K562 (cell line): ENCODE measurements at regions not wholly inside any gene's neighbourhood (a gene's known extent, or its start where the extent isn't known, plus 50 kb on each side); places are given as distances from the start of the nearest gene placed in this dataset.
A peak's percentile ranks its signal among the peaks of the same experiment; 100 is the strongest.

Source experiments
- ATAC-seq: fragments of 200-7000 bp; cut with Tn5 transposase; 3 replicates; pipeline ENCODE4 v1.9.1; 2020; ENCODE audit warnings: moderate library complexity
- BruUV-seq: library from RNA; stranded (reverse); fragments of 400-500 nt; replicated peaks from 2 replicates; lab custom pipeline; 2021; lab: Mats Ljungman, UMichigan
- CTCF ChIA-PET: fragments of 300-600 bp; formaldehyde crosslinking; extraction: SDS; loops from one replicate; lab custom pipeline; 2021; ENCODE audit warnings: low intra/inter-chr PET ratio; lab: Yijun Ruan, JAX
- POLR2A ChIA-PET: fragments of 300-600, 350-650 bp; sonication (Branson Sonifier 250); formaldehyde crosslinking; extraction: SDS; loops from one replicate; lab custom pipeline; 2021; ENCODE audit warnings: antibody characterized with exemption, inconsistent platforms; lab: Yijun Ruan, JAX
- DNase-seq, 4 experiments: peaks; one replicate each; pipeline versions ENCODE4 v3.0.0 to v3.0.0-alpha.2; 2011 to 2018; ENCODE audit warnings: low spot score in 3 of 4, mixed read lengths in 3 of 4; ENCODE audit errors: extremely low read depth in 1 of 4
- FAIRE-seq: peaks from 2 replicates; lab custom pipeline; 2011; peaks lifted over from hg19 to GRCh38; lab: Jason Lieb, UNC
- H2AFZ ChIP-seq: 2 replicates; pipeline ENCODE4 v1.6.0; 2011; ENCODE audit warnings: low read depth, low read length, control low read depth, inconsistent platforms
- H3K27ac ChIP-seq: fragments of 200-600 bp; 3 replicates; pipeline ENCODE4 v1.8.0; 2011; ENCODE audit warnings: low read depth, mild to moderate bottlenecking, control low read depth, inconsistent platforms, low read length, moderate library complexity, mixed read lengths; ENCODE audit errors: extremely low read depth
- H3K27me3 ChIP-seq, 2 experiments: fragments of 300-600 bp in 1 of 2; 2 replicates in 1 of 2; 3 replicates in 1 of 2; pipeline versions ENCODE4 v1.6.0 to v1.8.0; 2011; ENCODE audit warnings: inconsistent platforms in 2 of 2, low read length in 2 of 2, mild to moderate bottlenecking in 1 of 2, mixed read lengths in 1 of 2, moderate library complexity in 1 of 2; ENCODE audit not compliant: control insufficient read depth in 2 of 2, insufficient read depth in 2 of 2
- H3K36me3 ChIP-seq: fragments of 300-600 bp; 3 replicates; pipeline ENCODE4 v1.8.0; 2011; ENCODE audit warnings: mild to moderate bottlenecking, low read length, inconsistent platforms; ENCODE audit not compliant: control insufficient read depth, insufficient read depth
- H3K4me1 ChIP-seq, 2 experiments: fragments of 200-600 bp in 1 of 2; replicated peaks in 1 of 2; 2 replicates in 1 of 2; 3 replicates in 1 of 2; pipeline versions ENCODE4 v1.5.1 to v1.8.0; 2011; ENCODE audit warnings: inconsistent platforms in 2 of 2, low read length in 2 of 2, mild to moderate bottlenecking in 1 of 2, mixed read lengths in 1 of 2, moderate library complexity in 1 of 2; ENCODE audit not compliant: control insufficient read depth in 2 of 2, insufficient read depth in 2 of 2
- H3K4me2 ChIP-seq: 2 replicates; pipeline ENCODE4 v1.6.1; 2011; ENCODE audit warnings: low read length, control low read depth, inconsistent platforms, mixed read lengths; ENCODE audit not compliant: insufficient read depth
- H3K4me3 ChIP-seq: fragments of 200-600 bp; sonication (generic), shearing (Covaris generic); 2 replicates; pipeline ENCODE4 v1.5.1; 2016; ENCODE audit warnings: control low read depth, inconsistent platforms
- H3K79me2 ChIP-seq: fragments of 200-600 bp; 3 replicates; pipeline ENCODE4 v1.8.0; 2011; ENCODE audit warnings: low read length, inconsistent platforms; ENCODE audit not compliant: control insufficient read depth, insufficient read depth
- H3K9ac ChIP-seq, 2 experiments: 2 replicates each; pipeline versions ENCODE4 v1.6.0 to v1.6.1; 2011; ENCODE audit warnings: low read depth in 2 of 2, low read length in 2 of 2, control low read depth in 1 of 2, inconsistent platforms in 1 of 2, mild to moderate bottlenecking in 1 of 2, mixed read lengths in 1 of 2; ENCODE audit not compliant: insufficient read depth in 1 of 2
- H3K9me1 ChIP-seq: one replicate; pipeline ENCODE4 v1.6.0; 2011; ENCODE audit warnings: inconsistent platforms, mild to moderate bottlenecking, low read length, moderate library complexity; ENCODE audit not compliant: control insufficient read depth, insufficient read depth
- H3K9me3 ChIP-seq: replicated peaks from 2 replicates; pipeline ENCODE4 v1.5.1; 2011; ENCODE audit warnings: low read depth, low read length, inconsistent platforms; ENCODE audit not compliant: control insufficient read depth, insufficient read depth
- H4K20me1 ChIP-seq: replicated peaks from 2 replicates; pipeline ENCODE4 v1.6.1; 2011; ENCODE audit warnings: low read length, inconsistent platforms, mixed read lengths; ENCODE audit not compliant: control insufficient read depth, insufficient read depth
- ETS2 ChIP-seq: IDR thresholded peaks from 2 replicates; pipeline ENCODE4 v1.6.1; 2016; ENCODE audit warnings: borderline replicate concordance, missing genetic modification characterization, mild to moderate bottlenecking, moderate library complexity, missing compliant biosample characterization; ENCODE audit not compliant: poor library complexity, severe bottlenecking
- HDAC2 ChIP-seq: fragments of 450-650 bp; IDR thresholded peaks from 2 replicates; pipeline ENCODE4 v1.6.1; 2016; ENCODE audit warnings: mild to moderate bottlenecking
- KDM2B ChIP-seq: fragments of 250-450 bp; sonication (Bioruptor Pico); IDR thresholded peaks from 2 replicates; pipeline ENCODE4 v1.8.0; 2021; ENCODE audit warnings: mild to moderate bottlenecking, moderate library complexity
- PHF8 ChIP-seq: fragments of 200-600 bp; sonication (generic); IDR thresholded peaks from 2 replicates; pipeline ENCODE4 v1.6.1; 2012; ENCODE audit warnings: mixed run types, mild to moderate bottlenecking, inconsistent platforms, low read length, moderate library complexity, borderline replicate concordance
- ZNF511 ChIP-seq: sonication (generic); formaldehyde crosslinking; IDR thresholded peaks from 2 replicates; pipeline ENCODE4 v1.8.0; 2022; ENCODE audit warnings: mild to moderate bottlenecking, missing genetic modification reagents
- WGBS: fragments of 100-300 bp; shearing (Covaris generic); methylation state at CpG from one replicate; pipeline ENCODE4 v1.1.6; 2016; ENCODE audit warnings: low coverage, mixed read lengths; ENCODE audit not compliant: insufficient coverage; ENCODE audit errors: missing lambda C conversion rate; 5-methylcytosine and 5-hydroxymethylcytosine counted together
- in situ Hi-C: fragments of 300-500 bp; cut with MboI; formaldehyde crosslinking; loops from 4 replicates; pipeline ENCODE4 v1.15.0; 2018; ENCODE audit warnings: inconsistent platforms, mixed read lengths
- intact Hi-C: fragments of 100-400 bp; cut with micrococcal nuclease; formaldehyde crosslinking; loops from 2 replicates; pipeline ENCODE4 v1.14.2; 2022

GRCh38 chr9:92223758-92224157 lies 69.7 kb downstream of the IARS1 start:
- in situ Hi-C loops = no loop called here
- no peak overlapping the region for H2AFZ ChIP-seq
- no TSS peak for BruUV-seq
- H4K20me1 ChIP-seq = no peaks in the 10 kb centered on the region
- ChIA-PET CTCF (interaction anchor here (0.6 kb wide), 1 partner anchor 218 kb away, joined by 4 read pairs; no protein-coding TSS in a partner anchor), POLR2A (interaction anchor here (0.7 to 2.5 kb wide), 2 partner anchors 11 kb away, joined by 3 to 13 read pairs; no protein-coding TSS in a partner anchor)
- FAIRE-seq (no peak), DNase-seq (no peak), ATAC-seq (peak; percentile 21; the same call in 2 of the 3 replicates)
- H3K4me2 ChIP-seq = no peak overlapping the region
- H3K4me3 ChIP-seq = no peak overlapping the region
- H3K79me2 ChIP-seq = peaks cover 14% of the 10 kb centered on the region
- no peak overlapping the region for H3K27ac ChIP-seq
- no peaks in the 10 kb centered on the region for H3K9me1 ChIP-seq
- H3K4me1 ChIP-seq = no peaks in the 10 kb centered on the region
- intact Hi-C loops = no loop called here
- no peaks in the 10 kb centered on the region for H3K27me3 ChIP-seq
- 82% methylated on average over 2 of the region's 2 CpGs for WGBS
- H3K9ac ChIP-seq = no peak overlapping the region
- H3K9me3 ChIP-seq = no peaks in the 10 kb centered on the region
- H3K36me3 ChIP-seq = peaks cover 72% of the 10 kb centered on the region
- TF ChIP-seq PHF8 (no peak), ETS2 (tag) (no peak), ZNF511 (CRISPR knock-in tag) (no peak), KDM2B (CRISPR knock-in tag) (no peak), HDAC2 (no peak)
